GM18873 (cell line): ENCODE measurements at regions not wholly inside any gene's neighbourhood (a gene's known extent, or its start where the extent isn't known, plus 50 kb on each side); places are given as distances from the start of the nearest gene placed in this dataset.

Experiments used
- ATAC-seq: cut with Tn5 transposase; IDR thresholded peaks from one replicate; pipeline ENCODE4 v1.9.1; 2021; ENCODE audit warnings: mild to moderate bottlenecking, moderate library complexity, moderate number of reproducible peaks; ENCODE audit not compliant: unreplicated experiment, low FRiP score

DNA sequence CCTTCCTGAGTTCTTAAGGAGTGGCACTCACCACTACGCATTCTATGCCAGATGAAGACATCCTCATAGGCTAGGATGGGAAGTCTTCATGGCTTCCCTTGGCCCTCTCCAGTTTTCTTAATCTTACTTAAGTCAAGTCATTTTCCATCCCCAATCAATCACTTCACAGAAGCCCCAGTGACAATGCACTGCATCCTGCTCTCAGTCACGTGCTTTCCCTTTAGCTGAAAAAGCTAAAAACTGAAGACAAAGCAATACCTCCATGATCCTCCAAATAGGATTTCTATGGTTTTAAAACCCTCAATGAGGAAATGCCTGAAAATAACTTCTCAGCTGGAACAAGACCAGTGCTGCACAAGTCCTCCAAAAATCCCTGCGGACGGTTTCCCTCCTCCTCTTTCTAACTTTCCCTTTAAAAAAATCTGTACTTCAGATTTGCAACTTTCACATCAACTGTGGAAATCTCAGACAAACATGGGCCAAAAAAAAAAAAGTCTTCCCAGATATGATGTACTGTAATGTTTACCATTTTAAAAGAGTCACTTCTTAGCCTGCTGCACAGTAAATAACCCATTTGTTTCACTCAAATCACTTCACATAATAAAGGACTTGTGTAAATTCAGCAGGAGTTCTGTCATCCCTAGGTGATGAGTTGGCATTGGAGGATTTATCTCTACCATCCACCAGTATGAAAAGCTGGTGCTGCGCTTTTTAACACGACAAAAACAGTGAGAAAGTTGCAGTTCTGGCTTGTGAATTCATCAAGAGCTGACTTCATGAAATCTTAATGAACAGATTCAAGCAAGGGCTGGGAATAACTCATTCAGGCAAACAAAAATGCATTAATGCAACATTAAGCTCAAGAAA, 590.0 kb upstream of the NOX3 start:
- ATAC-seq = no peak

DNA sequence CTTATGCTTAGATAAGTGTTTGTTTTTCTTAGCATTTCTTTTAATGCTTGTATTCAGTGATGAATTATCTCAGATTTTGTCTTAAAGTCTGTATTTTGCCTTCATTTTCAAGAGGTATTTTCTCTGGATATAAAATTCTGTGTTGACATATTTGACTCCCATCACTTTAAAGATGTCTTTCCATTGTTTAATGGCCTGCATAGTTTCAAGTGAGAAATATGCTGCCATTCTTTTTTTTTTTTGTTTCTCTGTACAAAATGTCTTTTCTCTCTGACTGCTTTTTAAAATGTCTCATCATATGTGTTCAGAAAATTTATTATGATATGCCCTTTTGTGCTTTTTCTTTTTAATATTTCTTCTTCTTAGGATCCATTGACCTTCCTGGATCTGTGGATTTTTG, 578.0 kb upstream of the NOX3 start:
- ATAC-seq = no peak

DNA sequence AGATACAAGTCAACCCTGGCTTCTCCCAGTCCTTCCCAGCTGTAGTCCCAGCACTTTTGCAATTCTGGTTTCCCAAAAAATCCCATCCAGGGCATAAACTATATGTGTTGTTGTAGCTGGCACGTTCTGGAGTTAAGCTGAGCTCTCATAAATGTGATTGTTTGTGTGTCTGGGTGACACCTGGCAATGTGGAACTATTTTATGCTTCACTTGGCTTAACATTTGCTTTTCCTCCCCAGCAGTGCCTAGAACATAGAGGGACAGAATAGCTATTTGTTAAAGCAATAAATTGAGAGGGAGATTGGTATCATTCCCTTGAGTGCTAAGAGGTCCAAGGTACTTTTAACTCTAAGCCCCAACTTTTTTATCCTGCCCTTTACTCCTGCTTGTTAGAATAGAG, 575.9 kb upstream of the NOX3 start:
- ATAC-seq = no peak

DNA sequence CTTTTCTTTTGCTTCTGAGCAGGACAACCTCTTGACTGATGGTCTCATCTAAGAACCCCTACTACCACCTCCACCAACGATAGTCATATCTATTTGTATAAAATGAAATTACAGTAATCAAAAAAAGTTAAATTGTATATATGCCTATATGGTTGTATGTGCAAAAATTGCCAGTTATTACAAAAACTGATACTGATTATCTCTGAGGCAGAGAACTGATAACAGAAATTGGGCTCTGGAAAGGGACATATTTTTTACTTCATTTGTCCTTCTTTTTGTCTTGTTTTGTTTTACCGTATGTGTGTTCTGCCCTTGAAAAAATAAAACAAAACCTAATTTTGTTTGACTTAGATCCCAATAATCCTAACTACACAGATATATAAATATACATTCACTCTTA, 574.4 kb upstream of the NOX3 start:
- no peak for ATAC-seq

DNA sequence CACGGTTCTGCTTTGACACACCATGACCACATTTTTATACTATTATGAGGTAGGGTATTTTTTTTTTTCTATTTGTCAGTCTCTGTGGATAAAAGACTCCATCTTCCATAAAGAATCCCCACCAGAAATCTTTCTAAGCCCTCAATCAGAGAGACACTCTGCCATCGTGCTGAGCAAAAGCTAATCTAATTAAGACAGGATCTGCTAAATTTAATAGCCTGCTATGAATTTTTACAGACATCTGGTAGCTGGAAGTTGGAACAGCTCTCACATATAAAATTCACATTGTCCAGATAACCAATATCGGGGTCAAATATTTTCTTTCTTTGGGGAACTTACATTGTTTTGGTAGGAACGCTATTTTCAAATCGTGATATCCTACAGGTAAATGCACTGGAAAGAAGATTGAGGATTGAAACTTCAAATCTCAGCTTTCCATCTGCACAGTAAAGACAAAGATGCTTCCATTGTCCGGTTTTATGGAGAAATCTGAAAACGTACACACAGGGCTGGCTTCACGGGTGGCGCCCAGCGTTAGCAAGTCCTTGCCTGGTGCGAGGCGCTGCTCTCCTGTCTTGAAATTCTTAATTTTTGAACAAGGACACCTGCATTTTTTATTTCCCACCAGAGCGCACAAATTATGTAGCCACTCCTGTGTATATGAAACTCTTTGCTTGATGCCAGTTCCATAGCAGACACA, 573.8 kb upstream of the NOX3 start:
- ATAC-seq = no peak

DNA sequence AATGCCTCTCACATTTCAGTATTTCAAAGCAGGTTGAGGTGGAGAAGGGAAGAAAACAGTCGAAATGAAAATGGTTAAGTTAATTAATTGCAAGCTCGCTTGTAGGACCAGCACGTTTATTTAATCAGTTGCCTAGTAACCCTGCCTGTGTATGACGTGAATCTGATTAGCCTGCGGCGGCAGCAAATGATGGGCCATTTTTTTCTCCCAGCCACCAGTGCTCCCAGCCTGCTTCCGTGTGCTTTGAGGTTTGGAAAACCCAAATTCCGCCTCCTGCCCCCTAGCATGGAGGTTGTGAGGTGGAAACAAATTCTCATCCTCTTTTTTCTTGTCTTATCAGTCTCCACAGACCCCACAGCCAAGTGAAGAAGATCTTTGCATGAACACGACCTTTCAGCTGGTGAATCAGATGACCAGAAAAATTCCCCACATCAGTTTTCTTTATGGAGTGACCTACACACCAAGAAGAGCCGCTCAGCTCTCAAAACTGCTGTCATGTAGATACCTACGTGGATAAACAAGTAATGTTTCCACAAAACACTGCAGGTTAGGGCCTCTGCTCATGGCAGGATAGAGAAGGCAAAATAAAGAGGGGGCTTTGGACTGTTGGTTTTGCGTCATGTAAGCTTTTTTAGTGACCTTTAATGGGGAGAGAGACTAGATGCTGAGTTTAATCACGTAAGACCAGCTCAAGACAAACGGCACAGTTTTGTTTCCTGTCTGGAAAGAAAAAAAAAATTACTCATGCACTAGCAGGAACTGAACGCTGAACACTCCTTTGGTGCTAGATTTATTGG, 572.9 kb upstream of the NOX3 start:
- no peak for ATAC-seq

DNA sequence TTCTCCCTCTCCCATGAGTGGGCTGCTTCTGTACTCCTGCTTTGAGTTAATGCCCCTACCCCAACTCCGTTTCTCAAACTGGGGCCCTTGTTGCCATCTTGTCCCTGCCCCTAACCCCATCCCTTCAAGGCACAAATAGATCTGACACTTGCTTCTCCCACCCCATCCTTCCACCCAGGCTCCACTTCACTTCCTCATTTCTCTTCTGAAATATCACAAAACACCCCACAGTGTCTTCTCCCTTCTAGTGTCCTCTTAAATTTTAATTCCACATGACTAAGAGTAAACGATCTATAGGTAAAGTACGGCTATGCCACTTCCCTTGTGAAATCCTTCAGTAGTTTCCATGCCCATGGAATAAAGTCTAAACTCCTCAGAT, 571.6 kb upstream of the NOX3 start:
- no peak for ATAC-seq

DNA sequence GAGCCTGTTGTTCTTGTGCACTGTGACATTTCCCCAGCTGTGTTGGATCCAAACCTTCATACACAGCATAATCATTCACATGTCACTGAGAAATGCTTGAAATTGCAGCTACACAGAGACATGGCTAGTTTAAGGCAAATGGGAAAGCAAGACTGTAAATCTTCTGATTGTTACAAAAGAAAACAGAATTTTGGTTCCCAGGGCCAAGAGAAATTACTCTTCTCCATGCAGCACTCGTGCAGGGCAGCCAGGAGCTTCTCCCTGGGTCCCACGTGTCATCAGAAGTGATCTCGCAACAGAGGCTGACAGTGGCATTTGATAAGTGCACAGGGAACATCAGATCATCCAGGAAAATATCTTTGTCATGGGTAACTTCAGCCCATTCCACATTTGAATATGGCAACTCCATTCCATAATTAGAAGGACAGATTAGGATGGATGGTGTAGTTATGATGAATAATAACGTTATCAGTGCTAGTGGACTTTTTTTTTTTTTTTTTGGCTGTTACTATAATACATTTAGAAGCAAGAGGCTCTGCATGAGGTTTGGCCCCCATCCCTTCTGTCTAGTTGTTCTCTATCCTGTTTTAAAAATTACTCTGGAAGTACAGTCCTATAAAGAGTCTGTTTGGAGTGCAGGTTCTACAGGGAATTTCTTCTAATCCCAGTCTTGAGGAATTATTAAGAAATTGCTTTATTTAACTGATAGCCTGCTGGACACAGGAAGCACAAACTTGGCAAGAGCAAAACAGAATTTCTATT, 571.0 kb upstream of the NOX3 start:
- ATAC-seq = no peak

DNA sequence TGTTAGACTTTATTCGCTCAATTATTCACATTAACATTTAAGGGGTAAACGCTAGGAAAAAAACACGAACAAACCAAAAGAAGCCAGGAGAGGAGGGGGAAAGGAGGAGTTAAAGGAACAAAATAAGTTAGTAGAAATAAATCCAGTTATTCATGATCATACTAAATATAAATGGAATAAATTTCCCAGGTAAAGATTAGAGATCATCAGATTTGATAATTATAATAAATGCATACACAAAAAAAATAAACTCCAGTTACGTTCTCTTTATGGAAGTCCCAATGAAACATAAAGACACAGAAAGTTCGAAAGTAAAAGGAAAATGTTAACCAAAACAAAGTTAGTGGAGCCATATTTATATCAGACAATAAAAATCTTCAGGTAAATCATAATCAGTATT, 568.7 kb upstream of the NOX3 start:
- no peak for ATAC-seq

DNA sequence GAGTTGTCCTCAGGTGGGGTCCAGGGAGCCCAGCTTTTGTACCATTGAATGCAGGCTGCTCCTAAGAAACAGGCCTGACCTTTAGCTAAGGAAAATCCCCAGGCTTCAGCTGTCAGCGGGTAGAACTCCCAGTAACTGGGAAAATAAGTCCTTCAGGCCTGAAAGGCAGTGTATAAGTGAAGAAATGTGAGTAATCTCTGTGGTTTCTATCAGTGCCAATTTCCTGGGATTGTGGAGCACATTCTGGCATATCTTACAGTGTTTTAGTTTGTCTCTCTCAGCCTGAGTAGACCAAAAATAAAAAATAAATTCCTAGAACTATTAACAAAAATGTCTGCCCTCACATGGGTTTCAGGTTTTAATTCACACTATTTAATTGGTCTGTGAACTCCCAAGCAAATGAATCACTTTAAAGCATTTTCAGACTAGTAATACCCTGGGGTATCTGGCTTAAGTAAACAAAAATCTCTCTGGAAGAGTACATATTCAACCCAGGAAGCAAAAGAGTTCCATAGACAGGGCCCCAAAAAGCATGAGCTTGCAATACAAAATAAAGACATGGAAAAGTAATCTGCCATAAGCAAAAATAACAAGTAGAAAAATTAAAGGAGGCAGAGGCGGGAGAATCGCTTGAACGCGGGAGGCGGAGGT, 566.2 kb upstream of the NOX3 start:
- ATAC-seq = no peak

DNA sequence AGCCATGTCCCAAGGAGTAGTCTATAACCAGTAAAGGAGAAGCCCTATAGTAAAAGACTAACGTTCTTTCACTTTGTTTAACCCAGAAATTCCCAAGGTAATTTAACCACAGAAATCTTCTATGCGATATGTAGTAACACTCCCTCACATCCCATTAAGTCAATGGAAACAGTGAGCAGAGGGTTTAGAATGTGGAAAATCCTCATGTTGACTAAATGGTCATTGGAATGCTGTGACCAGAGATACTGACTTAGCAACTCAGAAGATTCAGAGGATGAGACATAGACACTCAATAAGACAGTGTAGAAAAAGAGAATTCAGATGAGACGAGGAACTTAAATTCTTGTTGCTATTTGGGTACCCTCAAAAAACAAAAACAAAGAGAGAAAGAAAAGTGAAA, 562.2 kb upstream of the NOX3 start:
- ATAC-seq = no peak

DNA sequence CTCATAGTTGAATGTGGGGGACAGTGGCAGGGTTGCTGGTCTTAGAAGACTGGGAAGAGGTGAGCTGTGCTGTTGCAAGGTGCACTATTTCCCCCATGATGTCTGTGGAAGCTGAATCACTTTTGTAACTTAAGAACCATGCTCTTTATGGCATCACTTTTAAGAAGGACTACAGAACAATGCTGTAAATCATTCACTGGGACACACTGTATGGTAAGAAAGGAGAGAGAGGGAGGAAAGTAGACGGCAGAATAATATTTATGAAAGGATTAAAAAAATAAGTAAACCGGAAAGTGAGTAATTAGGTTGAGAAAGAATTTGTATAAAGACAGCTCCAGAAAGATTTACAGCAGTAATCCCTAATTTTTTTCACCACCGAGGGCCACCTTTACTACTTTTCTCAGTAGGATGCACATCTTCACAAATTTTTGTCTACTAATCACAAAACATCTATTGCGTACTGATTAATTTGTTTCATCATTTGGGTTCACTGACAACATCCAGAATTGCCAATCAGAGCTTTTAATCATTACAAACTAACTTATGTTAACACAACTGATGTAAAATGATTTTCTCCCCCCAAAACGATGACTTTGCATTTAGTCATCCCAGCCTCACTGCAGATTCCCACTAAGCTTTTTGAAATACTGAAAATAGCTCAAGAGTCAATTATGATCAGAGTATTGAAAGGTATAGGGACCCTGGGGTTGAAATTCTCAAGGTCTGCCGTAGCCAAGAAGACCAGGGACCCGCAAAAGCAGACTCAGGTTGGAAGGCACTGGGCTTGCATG, 560.7 kb upstream of the NOX3 start:
- no peak for ATAC-seq

DNA sequence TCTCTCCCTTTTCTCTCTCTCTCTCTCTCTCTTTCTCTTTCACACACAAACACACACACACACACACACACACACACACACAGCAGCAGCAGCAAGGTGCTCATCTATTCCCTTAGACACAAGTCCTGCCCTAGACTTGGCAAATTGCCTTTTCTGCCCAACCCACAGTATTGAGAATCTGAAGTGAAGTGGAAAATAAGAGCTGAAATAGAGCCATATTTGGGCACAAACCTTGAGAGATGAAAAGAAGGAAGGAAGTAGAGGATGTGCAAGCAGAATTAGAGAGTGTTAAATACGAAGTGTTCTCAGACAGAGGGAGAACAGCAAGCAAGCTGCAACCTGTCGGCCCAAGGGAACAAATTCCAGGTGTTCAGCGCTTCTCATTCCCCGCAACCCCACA, 557.5 kb upstream of the NOX3 start:
- no peak for ATAC-seq

DNA sequence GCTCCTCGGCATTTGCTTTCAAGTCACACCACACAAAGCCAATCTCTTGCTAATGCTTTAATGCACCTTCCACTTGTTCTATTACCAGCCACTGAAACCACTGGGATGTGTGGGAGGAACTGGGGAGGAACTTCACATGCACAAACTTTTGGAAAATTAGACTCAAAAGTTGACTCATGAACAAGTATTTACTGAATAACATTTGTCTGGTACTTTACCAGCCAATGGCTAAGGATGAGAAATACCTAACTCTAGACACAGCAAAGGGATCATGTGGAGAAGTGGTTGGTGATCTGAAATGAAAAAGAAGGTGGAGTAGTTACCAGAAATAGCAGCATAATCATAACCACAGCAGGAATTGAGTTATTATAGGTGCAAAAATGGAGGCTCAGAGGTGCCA, 554.0 kb upstream of the NOX3 start:
- no peak for ATAC-seq

DNA sequence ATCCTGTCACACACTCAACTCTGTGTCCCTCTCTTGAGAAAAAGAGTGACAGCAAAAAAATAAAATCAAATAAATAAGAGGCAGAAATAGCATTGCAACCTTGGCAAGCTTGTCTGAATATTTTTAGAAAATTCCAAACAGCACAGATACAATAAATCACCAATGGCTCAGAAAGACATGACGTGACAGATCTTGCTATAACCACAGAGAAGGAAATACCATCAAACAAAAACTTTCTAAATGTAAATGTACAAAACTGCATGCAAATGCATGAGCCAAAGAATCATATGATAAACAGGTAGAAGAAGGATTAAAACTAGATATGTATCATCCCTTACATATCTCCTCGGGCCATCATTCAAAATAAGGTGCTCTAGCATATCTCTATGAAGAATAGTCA, 549.2 kb upstream of the NOX3 start:
- ATAC-seq = no peak

DNA sequence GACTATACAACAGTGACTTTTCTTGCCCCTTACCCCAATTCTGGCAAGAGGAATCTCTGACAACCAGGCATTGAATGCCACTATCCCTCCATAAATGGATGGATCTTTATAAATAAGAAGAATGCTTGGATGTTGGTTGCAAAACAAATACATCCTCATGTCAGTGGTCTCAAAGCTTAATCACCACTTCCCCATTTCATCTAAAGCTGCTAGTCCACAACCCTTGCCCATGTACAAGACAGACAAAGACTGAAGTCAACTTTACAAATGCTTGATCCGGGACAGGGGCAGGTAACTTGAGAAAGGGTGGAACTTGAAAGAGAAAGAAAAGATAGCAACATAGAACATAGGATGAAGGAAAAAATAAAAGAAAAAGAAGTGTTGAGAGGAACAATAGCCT, 540.5 kb upstream of the NOX3 start:
- no peak for ATAC-seq

DNA sequence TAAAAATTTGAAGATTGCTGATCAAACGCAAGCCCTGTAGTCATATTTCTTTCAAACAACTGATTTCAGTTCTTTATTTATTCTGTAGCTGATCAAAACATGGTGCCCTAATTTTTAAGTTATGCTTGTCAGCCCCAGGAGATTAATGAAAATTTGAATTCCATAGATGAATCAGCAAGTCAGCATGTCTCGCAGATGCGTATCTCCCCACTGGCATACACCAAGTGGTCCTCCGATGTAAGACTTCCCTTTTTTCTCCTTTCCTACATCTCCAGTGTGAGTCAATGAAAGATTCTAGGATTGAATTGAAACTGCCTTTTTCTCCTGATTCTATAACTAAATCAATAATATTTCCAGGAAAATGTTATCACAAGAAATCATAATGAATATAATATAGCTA, 539.6 kb upstream of the NOX3 start:
- ATAC-seq = no peak

DNA sequence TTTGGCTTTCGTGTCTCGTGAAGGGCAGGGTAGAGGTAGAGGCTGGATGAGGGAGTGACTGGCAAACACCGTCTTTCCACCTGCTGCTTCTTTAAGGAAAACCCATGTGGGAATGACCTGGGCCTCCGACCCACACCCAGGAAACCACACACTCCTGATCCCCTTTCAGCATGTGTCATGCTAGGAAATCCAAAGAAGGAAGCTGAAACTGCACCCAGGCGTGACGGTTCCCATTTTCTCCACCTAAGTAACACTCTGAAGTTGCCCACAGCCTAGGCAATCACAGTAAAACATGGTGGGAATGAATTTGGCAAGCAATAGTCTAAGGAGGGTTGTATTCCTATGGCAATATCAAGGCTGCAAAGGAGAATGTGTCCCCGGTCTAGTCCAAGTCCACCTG, 538.4 kb upstream of the NOX3 start:
- no peak for ATAC-seq

DNA sequence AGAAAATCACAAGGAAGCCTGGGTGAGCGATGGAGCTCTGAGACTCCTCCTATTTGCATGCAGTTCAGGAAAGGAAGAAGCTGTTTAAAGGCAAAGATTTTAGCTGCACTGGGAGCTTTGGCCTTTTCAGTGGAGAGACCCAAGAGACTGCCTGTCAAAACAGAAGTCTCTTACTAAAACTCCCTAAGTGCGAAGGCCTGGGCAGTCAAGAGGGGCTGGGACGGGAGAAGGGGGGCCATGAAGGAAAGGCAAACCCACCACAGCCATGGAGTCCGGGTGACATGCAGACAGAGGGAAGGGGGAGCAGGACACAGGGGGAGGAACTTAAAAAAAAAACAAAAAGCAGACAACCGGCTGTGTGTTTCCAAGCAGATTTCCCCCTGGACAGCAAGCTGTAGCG, 537.6 kb upstream of the NOX3 start:
- no peak for ATAC-seq
